Left ventricle myocardium inferior (tissue), 1 donor: ENCODE measurements at regions not wholly inside any gene's neighbourhood (a gene's known extent, or its start where the extent isn't known, plus 50 kb on each side); places are given as distances from the start of the nearest gene placed in this dataset.

Experiments used
- DNase-seq: peaks from one replicate; pipeline ENCODE4 v3.0.0-alpha.2; 2020
- H3K27ac ChIP-seq: fragments of 200-600 bp; replicated peaks from 2 replicates; pipeline ENCODE4 v1.8.0; 2021
- H3K27me3 ChIP-seq: fragments of 200-600 bp; 2 replicates; pipeline ENCODE4 v1.8.0; 2021; ENCODE audit warnings: low read depth
- H3K36me3 ChIP-seq: fragments of 200-600 bp; 2 replicates; pipeline ENCODE4 v1.8.0; 2021
- H3K4me1 ChIP-seq: fragments of 200-600 bp; 2 replicates; pipeline ENCODE4 v1.8.0; 2021
- H3K4me3 ChIP-seq: fragments of 200-600 bp; 2 replicates; pipeline ENCODE4 v1.8.0; 2021; ENCODE audit warnings: mild to moderate bottlenecking, moderate library complexity
- H3K9me3 ChIP-seq: fragments of 200-600 bp; replicated peaks from 2 replicates; pipeline ENCODE4 v1.8.0; 2021
- intact Hi-C: fragments of 100-400 bp; cut with micrococcal nuclease; formaldehyde crosslinking; loops from one replicate; pipeline ENCODE4 v1.11.0; 2022
- TF ChIP-seq, protein P1 (sequence below): fragments of 200-600 bp; IDR thresholded peaks from 2 replicates; pipeline ENCODE4 v1.8.0; 2021; ENCODE audit warnings: antibody characterized with exemption, mild to moderate bottlenecking, borderline replicate concordance
- donor health status: DM: no; HTN: yes; CAD: no; lungs with severe emphysema.

DNA sequence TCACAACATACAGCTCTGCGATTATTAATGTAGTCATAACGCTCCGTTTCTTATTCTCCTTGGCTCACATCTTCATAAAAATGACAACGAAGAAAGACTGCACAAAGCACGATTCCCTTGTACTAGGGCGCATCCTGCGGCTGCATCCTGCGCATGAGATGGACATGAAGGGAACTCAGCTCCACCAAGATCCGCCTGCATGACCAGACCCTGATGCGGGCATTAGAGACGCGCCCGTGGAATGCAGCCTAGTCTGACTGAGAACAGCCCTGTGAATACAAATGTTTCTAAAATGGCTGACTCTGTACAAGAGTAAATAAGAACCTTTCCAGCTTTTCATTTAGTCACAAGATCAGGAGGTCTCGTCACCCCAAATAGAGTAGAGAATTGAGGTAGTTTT, 422.2 kb downstream of the NOVA1 start:
- no peak for DNase-seq
- intact Hi-C loops: no loop called here

DNA sequence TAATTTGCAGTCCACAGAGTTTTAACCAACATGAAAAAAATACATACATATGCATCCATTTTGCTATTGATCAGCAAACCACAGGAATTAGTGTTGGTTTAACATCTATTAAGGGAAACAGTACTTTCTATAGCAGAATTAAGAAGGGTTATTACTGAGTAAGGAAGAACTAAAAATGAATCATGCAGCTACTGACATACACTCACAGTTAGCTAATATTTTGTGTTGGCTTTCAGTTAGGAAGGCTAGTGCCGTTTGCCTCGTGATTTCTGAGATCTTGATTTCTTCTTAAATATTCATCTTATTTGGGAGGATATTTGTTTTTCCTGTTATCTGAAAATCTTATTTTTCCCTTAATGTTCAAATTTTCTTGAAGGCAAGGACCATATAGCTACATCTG, 423.4 kb downstream of the NOVA1 start:
- H3K27me3 ChIP-seq: no peaks in the 10 kb centered on the region
- no peaks in the 10 kb centered on the region for H3K4me1 ChIP-seq
- H3K27ac ChIP-seq: no peak overlapping the region
- H3K36me3 ChIP-seq: no peaks in the 10 kb centered on the region
- TF ChIP-seq, protein P1, sequence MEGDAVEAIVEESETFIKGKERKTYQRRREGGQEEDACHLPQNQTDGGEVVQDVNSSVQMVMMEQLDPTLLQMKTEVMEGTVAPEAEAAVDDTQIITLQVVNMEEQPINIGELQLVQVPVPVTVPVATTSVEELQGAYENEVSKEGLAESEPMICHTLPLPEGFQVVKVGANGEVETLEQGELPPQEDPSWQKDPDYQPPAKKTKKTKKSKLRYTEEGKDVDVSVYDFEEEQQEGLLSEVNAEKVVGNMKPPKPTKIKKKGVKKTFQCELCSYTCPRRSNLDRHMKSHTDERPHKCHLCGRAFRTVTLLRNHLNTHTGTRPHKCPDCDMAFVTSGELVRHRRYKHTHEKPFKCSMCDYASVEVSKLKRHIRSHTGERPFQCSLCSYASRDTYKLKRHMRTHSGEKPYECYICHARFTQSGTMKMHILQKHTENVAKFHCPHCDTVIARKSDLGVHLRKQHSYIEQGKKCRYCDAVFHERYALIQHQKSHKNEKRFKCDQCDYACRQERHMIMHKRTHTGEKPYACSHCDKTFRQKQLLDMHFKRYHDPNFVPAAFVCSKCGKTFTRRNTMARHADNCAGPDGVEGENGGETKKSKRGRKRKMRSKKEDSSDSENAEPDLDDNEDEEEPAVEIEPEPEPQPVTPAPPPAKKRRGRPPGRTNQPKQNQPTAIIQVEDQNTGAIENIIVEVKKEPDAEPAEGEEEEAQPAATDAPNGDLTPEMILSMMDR: no peak
- intact Hi-C loops: no loop called here
- DNase-seq: no peak
- no peak overlapping the region for H3K4me3 ChIP-seq
- no peaks in the 10 kb centered on the region for H3K9me3 ChIP-seq

More for the DNA sequence above, 422.2 kb downstream of the NOVA1 start:
- TF ChIP-seq, protein P1: no peak
- Histone ChIP-seq H3K27ac (no peak overlapping the region), H3K4me3 (no peak overlapping the region), H3K4me1 (no peaks in the 10 kb centered on the region), H3K9me3 (no peaks in the 10 kb centered on the region), H3K27me3 (no peaks in the 10 kb centered on the region), H3K36me3 (no peaks in the 10 kb centered on the region)

DNA sequence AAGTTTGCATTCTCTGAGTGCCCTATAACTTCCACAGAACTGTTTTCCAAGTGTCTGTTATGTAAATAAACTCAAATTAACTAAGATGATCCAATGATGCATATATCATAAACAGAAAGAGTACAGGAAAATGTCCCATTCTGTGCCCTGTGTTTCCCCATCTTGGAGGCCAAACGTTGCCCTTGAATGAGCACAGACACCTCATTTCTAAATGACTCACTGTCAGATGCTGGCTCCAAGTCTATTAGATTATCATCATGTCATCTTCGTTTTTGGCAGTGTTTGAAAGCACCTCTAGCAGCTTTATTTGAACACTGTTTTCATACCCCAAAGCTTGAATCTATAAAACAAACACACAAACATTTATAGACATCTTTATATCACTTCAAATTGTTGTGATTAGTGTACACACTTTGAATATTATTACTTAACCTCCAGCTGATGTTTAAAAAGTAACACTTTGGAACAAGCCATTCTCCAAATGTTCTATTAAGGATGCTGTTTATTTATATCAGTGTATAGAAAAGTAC, 424.2 kb downstream of the NOVA1 start:
- no peaks in the 10 kb centered on the region for H3K36me3 ChIP-seq
- H3K27ac ChIP-seq: no peak overlapping the region
- H3K4me1 ChIP-seq: no peaks in the 10 kb centered on the region
- intact Hi-C loops: no loop called here
- H3K27me3 ChIP-seq: no peaks in the 10 kb centered on the region
- no peak overlapping the region for H3K4me3 ChIP-seq
- DNase-seq: no peak
- TF ChIP-seq, protein P1: no peak
- no peaks in the 10 kb centered on the region for H3K9me3 ChIP-seq

DNA sequence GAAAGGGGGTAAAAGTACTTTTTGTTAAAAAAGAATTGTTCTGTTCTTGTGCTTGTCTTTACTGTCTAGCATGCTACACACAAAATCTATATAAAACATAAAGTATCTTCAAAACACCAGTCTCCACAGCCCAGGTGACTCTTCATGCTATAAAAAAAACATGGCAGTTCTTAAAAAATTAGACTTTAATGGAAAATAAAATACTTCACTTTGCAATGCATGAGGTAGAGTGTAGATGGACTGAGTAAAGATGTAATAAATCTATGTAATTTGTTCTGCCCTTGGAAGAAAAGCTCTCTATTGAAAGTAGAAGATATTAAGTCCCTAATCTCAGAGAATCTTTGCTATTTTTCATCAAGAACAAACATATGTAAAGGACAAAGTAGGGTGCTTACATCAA, 425.4 kb downstream of the NOVA1 start:
- TF ChIP-seq, protein P1: no peak
- no peak overlapping the region for H3K4me3 ChIP-seq
- no peak overlapping the region for H3K27ac ChIP-seq
- no peak for DNase-seq
- no peaks in the 10 kb centered on the region for H3K36me3 ChIP-seq
- no peaks in the 10 kb centered on the region for H3K27me3 ChIP-seq
- intact Hi-C loops: no loop called here
- H3K9me3 ChIP-seq: no peaks in the 10 kb centered on the region
- no peaks in the 10 kb centered on the region for H3K4me1 ChIP-seq

DNA sequence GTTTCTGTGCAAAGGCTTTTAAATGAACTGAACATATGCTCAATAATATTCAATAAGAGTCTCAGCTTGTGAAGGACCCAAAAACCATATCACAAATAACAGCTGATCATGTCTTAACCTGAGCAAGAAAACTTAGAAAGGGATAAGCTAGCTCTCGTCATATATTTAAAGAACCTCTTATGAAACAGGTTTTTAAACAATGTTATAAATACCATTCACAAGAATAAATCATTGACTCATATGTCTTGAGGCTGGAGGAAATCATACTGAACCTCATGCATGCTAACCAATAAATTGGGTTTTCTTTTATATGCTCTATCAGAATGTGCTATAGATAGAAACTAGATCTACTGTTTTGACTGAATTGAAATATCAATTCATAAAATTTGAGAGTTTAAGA, 426.9 kb downstream of the NOVA1 start:
- Histone ChIP-seq H3K4me3 (no peak overlapping the region), H3K9me3 (no peaks in the 10 kb centered on the region), H3K27ac (no peak overlapping the region), H3K27me3 (no peaks in the 10 kb centered on the region), H3K36me3 (no peaks in the 10 kb centered on the region), H3K4me1 (no peaks in the 10 kb centered on the region)
- no peak for DNase-seq
- intact Hi-C loops: no loop called here
- TF ChIP-seq, protein P1: no peak

DNA sequence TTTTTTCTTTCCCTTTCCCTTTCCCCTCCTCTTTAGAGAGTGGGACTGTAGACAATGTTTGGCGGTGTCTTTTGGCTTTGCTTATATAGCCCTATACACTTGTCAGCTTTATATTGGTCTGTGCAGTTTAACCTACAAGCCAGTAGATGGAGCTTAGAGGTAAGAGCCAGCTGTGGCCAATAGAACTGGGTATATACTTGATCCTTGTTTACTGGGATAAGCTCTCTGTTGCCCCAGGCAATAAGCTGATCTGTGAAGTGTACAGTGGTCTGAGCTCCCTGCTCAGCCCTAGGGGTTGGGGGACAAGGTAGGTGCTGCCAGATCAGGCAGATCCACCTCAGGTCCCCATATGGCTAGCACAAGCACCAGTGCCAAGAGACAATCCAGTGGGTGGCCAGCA, 434.1 kb downstream of the NOVA1 start:
- Histone ChIP-seq H3K27me3 (no peaks in the 10 kb centered on the region), H3K4me1 (no peaks in the 10 kb centered on the region), H3K9me3 (peaks cover 30% of the 10 kb centered on the region), H3K27ac (no peak overlapping the region), H3K4me3 (no peak overlapping the region), H3K36me3 (no peaks in the 10 kb centered on the region)
- TF ChIP-seq, protein P1: peak; percentile 19
- no peak for DNase-seq
- intact Hi-C loops: no loop called here
